ENCODE measurements at regions not wholly inside any gene's neighbourhood (a gene's known extent, or its start where the extent isn't known, plus 50 kb on each side); places are given as distances from the start of the nearest gene placed in this dataset.

DNA sequence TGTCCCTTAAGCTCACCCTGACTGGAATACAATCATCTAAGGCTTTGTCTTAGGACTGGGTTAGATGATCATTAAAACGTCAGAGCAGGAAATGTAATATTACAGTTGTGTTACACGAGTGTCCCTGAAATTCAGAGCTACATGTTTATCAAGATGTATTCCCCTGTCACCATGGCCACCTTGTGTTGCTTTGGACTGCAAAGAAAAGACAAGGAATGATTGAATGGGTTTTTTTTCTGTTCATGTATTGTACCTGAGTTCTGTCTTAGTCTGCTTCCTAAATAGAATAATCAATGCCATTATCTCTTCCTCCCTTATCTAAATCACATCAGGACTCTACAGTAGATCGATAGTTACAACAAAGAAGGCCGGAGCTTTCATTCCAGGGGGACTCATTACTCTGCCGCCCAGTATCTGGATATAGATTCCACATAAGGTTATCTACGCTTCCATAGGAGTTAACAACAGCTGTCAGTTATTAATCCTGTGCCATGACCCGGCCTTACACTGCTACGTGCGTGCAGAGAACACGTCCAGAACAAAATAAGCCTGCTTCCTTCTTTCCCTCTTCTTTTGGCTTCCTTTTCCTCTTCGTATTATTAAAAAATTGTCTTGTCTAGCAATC is 274.1 kb upstream of the SASH1 start:
- H3K9ac ChIP-seq (ENCODE audit: low read depth, low read length), result no peak overlapping the region
- H3K4me1 ChIP-seq (ENCODE audit: control insufficient read depth, insufficient read depth, low read length), result no peaks in the 10 kb centered on the region
- H3K27ac ChIP-seq (ENCODE audit: low read depth, low read length), result no peak overlapping the region

DNA sequence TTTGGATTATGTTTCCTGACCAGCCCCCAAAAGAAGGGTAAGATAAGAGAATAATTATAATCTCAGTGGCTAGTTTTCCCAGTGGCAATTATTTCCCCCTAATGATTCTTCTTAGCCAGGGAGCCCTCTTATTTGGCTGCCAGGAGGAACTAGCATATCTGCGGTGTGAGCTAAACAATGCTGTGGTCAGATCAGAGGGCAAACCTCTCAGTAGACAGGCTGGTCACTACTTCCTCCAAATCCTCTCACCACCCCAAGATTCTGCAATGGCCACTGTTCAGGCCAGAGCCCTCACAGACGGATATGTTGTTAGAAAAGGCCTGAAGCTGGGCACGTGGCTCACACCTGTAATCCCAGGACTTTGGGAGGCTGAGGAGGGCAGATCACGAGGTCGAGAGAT is 273.4 kb upstream of the SASH1 start:
- no peaks in the 10 kb centered on the region for H3K36me3 ChIP-seq (ENCODE audit: control insufficient read depth, insufficient read depth, low read length)
- no peaks in the 10 kb centered on the region for H3K27me3 ChIP-seq (ENCODE audit: control insufficient read depth, insufficient read depth, low read length)
- 0 out of 2 replicates have a peak, but pooled peaks cover 3% of the 10 kb centered on the region for H3K9me3 ChIP-seq (ENCODE audit: control insufficient read depth, insufficient read depth, low read length)
- H3K27ac ChIP-seq (ENCODE audit: low read depth, low read length), result no peak overlapping the region
- H3K9ac ChIP-seq (ENCODE audit: low read depth, low read length), result no peak overlapping the region
- no peak overlapping the region for H3K4me3 ChIP-seq (ENCODE audit: low read depth, low read length)
- H3K4me1 ChIP-seq (ENCODE audit: control insufficient read depth, insufficient read depth, low read length), result no peaks in the 10 kb centered on the region

More for the DNA sequence above, 274.1 kb upstream of the SASH1 start:
- Histone ChIP-seq H3K36me3 (ENCODE audit: control insufficient read depth, insufficient read depth, low read length) (no peaks in the 10 kb centered on the region), H3K9me3 (ENCODE audit: control insufficient read depth, insufficient read depth, low read length) (0 out of 2 replicates have a peak, but pooled peaks cover 3% of the 10 kb centered on the region), H3K27me3 (ENCODE audit: control insufficient read depth, insufficient read depth, low read length) (no peaks in the 10 kb centered on the region), H3K4me3 (ENCODE audit: low read depth, low read length) (no peak overlapping the region)

DNA sequence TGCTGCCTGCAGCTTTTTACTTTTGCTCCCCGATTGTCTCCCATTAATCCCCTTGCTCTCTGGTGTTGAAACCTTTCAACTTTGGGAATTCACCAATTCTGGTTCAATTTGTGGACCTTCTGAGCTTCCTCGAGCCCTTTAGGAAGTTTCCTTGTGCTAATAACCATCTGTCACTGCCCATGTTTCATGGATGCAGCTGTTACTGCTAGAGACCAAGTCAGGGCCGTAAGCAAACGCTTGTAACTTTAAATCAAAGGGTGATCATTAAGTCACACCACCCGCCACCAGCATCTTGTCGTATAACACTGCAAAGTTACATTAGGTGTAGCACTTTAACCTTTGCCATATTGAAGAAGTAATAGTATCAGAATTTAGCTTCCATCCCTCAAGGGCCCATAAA is 268.3 kb upstream of the SASH1 start:
- no peaks in the 10 kb centered on the region for H3K4me1 ChIP-seq (ENCODE audit: control insufficient read depth, insufficient read depth, low read length)
- no peaks in the 10 kb centered on the region for H3K27me3 ChIP-seq (ENCODE audit: control insufficient read depth, insufficient read depth, low read length)
- H3K9ac ChIP-seq (ENCODE audit: low read depth, low read length), result no peak overlapping the region
- H3K27ac ChIP-seq (ENCODE audit: low read depth, low read length), result no peak overlapping the region
- H3K36me3 ChIP-seq (ENCODE audit: control insufficient read depth, insufficient read depth, low read length), result no peaks in the 10 kb centered on the region
- H3K4me3 ChIP-seq (ENCODE audit: low read depth, low read length), result no peak overlapping the region
- 0 out of 2 replicates have a peak, but pooled peaks cover 3% of the 10 kb centered on the region for H3K9me3 ChIP-seq (ENCODE audit: control insufficient read depth, insufficient read depth, low read length)

DNA sequence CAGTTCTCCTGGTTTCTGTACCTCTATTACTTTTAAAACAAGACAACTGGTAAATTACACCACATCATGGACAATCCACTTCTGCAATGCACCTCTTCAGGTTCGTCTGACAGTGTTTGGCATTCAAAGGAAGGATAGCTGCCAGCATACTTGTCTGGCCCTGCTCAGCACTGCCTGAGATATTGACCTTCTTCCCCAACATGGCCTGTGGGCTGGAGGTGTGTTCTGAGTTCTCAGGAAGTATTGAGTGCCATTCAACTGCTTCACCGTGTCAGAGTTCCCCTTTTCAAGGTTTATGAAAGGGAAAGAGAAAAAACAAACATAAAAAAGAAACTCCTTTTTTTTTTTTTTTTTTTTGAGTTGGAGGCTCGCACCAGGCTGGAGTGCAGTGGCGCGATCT is 267.9 kb upstream of the SASH1 start:
- H3K27ac ChIP-seq (ENCODE audit: low read depth, low read length), result no peak overlapping the region

DNA sequence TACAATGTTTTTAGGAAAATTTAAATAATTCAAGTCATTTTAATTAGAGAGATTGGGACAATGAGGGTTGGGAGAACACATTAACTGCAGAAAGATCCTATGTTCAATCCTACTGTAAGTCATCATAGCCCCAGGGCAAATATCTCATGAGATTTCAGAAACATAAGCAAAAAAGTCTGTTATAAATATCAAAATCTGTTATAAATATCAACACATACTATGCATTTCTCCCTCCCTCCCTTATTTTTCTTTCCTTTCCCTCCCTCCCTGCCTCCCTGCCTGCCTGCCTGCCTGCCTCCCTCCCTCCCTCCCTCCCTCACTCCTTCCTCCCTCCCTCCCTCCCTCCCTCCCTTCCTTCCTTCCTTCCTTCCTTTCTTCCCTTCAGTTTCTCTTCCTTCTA is 267.3 kb upstream of the SASH1 start:
- H3K36me3 ChIP-seq (ENCODE audit: control insufficient read depth, insufficient read depth, low read length), result no peaks in the 10 kb centered on the region
- H3K9ac ChIP-seq (ENCODE audit: low read depth, low read length), result no peak overlapping the region
- H3K27me3 ChIP-seq (ENCODE audit: control insufficient read depth, insufficient read depth, low read length), result no peaks in the 10 kb centered on the region
- 0 out of 2 replicates have a peak, but pooled peaks cover 3% of the 10 kb centered on the region for H3K9me3 ChIP-seq (ENCODE audit: control insufficient read depth, insufficient read depth, low read length)
- H3K4me3 ChIP-seq (ENCODE audit: low read depth, low read length), result no peak overlapping the region
- no peaks in the 10 kb centered on the region for H3K4me1 ChIP-seq (ENCODE audit: control insufficient read depth, insufficient read depth, low read length)
- no peak overlapping the region for H3K27ac ChIP-seq (ENCODE audit: low read depth, low read length)

More for the DNA sequence above, 267.9 kb upstream of the SASH1 start:
- Histone ChIP-seq H3K9me3 (ENCODE audit: control insufficient read depth, insufficient read depth, low read length) (0 out of 2 replicates have a peak, but pooled peaks cover 3% of the 10 kb centered on the region), H3K9ac (ENCODE audit: low read depth, low read length) (no peak overlapping the region), H3K4me1 (ENCODE audit: control insufficient read depth, insufficient read depth, low read length) (no peaks in the 10 kb centered on the region), H3K36me3 (ENCODE audit: control insufficient read depth, insufficient read depth, low read length) (no peaks in the 10 kb centered on the region), H3K4me3 (ENCODE audit: low read depth, low read length) (no peak overlapping the region), H3K27me3 (ENCODE audit: control insufficient read depth, insufficient read depth, low read length) (no peaks in the 10 kb centered on the region)

DNA sequence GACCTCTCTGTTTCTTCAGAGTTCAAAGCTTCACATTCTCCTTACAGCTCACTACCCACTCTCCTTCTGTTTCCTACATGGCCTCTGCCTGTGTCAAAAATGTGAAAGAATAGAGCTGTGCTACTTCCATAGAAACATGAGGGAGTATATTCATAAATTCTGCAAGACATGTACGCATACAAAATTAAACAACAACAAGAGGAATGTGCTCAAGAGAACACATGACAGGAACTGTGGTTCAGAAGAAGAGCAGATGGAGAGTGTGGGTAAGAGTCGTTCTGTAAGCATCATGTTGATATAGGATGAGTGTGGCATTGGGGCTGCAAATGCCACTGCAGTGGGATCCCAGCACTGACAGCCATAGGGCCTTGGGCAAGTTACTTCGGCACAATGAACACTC is 266.6 kb upstream of the SASH1 start:
- H3K4me1 ChIP-seq (ENCODE audit: control insufficient read depth, insufficient read depth, low read length), result no peaks in the 10 kb centered on the region
- H3K4me3 ChIP-seq (ENCODE audit: low read depth, low read length), result no peak overlapping the region
- H3K9ac ChIP-seq (ENCODE audit: low read depth, low read length), result no peak overlapping the region
- H3K9me3 ChIP-seq (ENCODE audit: control insufficient read depth, insufficient read depth, low read length), result 0 out of 2 replicates have a peak, but pooled peaks cover 3% of the 10 kb centered on the region
- H3K27me3 ChIP-seq (ENCODE audit: control insufficient read depth, insufficient read depth, low read length), result no peaks in the 10 kb centered on the region
- no peak overlapping the region for H3K27ac ChIP-seq (ENCODE audit: low read depth, low read length)
- no peaks in the 10 kb centered on the region for H3K36me3 ChIP-seq (ENCODE audit: control insufficient read depth, insufficient read depth, low read length)

DNA sequence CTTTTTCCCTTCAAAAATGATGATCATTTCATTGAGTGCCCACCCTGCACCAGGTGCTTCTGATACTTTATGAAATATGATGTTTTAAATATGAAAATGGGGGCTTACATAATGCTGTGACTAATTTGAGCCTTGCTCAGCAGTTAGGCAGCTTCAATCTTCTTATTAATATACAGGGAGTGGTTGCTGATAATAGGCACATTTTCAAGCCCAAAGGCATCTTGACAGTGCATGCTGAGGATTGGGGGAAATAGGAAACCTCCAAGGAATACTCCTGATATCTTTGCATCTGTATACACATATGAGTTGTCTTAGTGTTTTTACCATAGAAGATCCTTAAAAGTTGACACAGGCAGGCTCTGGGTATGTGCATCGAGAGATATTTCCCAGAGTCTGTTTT is 262.3 kb upstream of the SASH1 start:
- Histone ChIP-seq H3K27me3 (ENCODE audit: control insufficient read depth, insufficient read depth, low read length) (no peaks in the 10 kb centered on the region), H3K9ac (ENCODE audit: low read depth, low read length) (no peak overlapping the region), H3K9me3 (ENCODE audit: control insufficient read depth, insufficient read depth, low read length) (no peaks in the 10 kb centered on the region), H3K4me3 (ENCODE audit: low read depth, low read length) (no peak overlapping the region), H3K36me3 (ENCODE audit: control insufficient read depth, insufficient read depth, low read length) (no peaks in the 10 kb centered on the region), H3K4me1 (ENCODE audit: control insufficient read depth, insufficient read depth, low read length) (0 out of 2 replicates have a peak, but pooled peaks cover 3% of the 10 kb centered on the region), H3K27ac (ENCODE audit: low read depth, low read length) (no peak overlapping the region)

DNA sequence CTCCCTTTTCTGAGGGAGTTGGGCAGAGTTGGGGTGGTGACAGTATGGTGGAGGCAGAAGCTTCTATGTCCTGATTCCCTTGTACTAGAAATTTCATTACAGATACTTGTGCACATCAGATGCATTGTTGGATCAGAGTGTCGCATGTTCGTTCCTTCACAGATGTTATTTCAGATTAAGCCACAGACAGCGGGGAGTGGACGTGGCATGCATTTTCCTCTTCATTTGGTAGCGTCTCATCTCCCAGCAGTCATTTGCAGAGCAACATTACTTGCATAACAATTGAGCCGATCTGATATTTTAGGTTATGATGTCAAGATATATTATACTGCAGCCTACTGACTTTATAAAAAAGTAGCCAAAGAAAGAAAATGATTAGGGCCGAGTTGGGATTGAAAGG is 261.6 kb upstream of the SASH1 start:
- no peak overlapping the region for H3K4me3 ChIP-seq (ENCODE audit: low read depth, low read length)
- H3K27me3 ChIP-seq (ENCODE audit: control insufficient read depth, insufficient read depth, low read length), result no peaks in the 10 kb centered on the region
- no peak overlapping the region for H3K27ac ChIP-seq (ENCODE audit: low read depth, low read length)
- no peaks in the 10 kb centered on the region for H3K9me3 ChIP-seq (ENCODE audit: control insufficient read depth, insufficient read depth, low read length)
- H3K9ac ChIP-seq (ENCODE audit: low read depth, low read length), result no peak overlapping the region
- H3K4me1 ChIP-seq (ENCODE audit: control insufficient read depth, insufficient read depth, low read length), result 0 out of 2 replicates have a peak, but pooled peaks cover 3% of the 10 kb centered on the region
- H3K36me3 ChIP-seq (ENCODE audit: control insufficient read depth, insufficient read depth, low read length), result no peaks in the 10 kb centered on the region

DNA sequence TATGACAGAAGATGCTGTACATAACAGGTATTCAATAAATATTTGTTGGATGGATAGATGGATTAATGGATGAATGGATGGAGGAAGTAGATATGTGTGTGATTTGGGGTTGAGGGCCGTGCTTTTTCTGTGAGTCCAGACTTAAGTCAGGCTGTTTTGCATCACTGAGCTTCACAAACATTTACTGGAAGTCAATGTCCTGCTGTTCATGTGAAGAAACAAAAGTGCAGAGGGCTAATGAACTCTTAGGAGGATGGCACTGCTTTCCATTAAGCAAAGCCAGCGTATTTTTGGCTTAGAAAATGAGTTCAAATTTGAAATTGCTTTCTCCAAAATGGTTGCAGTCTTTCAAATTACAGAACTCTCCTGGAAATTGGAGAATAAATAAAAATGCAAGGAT is 260.6 kb upstream of the SASH1 start:
- no peak overlapping the region for H3K4me3 ChIP-seq (ENCODE audit: low read depth, low read length)
- no peaks in the 10 kb centered on the region for H3K27me3 ChIP-seq (ENCODE audit: control insufficient read depth, insufficient read depth, low read length)
- H3K27ac ChIP-seq (ENCODE audit: low read depth, low read length), result no peak overlapping the region
- H3K4me1 ChIP-seq (ENCODE audit: control insufficient read depth, insufficient read depth, low read length), result 0 out of 2 replicates have a peak, but pooled peaks cover 3% of the 10 kb centered on the region
- H3K9me3 ChIP-seq (ENCODE audit: control insufficient read depth, insufficient read depth, low read length), result no peaks in the 10 kb centered on the region
- no peaks in the 10 kb centered on the region for H3K36me3 ChIP-seq (ENCODE audit: control insufficient read depth, insufficient read depth, low read length)
- no peak overlapping the region for H3K9ac ChIP-seq (ENCODE audit: low read depth, low read length)

DNA sequence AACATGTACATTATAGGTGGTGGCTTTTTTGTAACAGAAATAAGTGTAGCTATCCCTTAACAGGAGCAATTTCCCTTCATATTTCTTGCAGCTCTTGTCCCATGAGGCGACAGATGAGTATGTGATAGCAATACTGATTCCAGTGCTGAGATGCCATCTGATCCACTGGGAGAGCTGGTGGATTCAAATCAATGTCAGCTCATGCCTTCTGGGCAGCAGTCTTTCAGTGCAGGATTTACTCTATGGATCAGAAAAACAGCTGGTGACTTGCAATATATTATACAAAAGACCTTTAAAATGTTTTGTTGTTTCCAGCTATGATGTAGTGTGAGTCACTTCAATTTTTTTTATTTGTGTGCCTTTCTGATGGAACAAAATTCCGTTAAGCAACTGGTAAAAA is 259.9 kb upstream of the SASH1 start:
- no peak overlapping the region for H3K9ac ChIP-seq (ENCODE audit: low read depth, low read length)
- no peaks in the 10 kb centered on the region for H3K9me3 ChIP-seq (ENCODE audit: control insufficient read depth, insufficient read depth, low read length)
- H3K36me3 ChIP-seq (ENCODE audit: control insufficient read depth, insufficient read depth, low read length), result no peaks in the 10 kb centered on the region
- no peak overlapping the region for H3K4me3 ChIP-seq (ENCODE audit: low read depth, low read length)
- no peak overlapping the region for H3K27ac ChIP-seq (ENCODE audit: low read depth, low read length)
- no peaks in the 10 kb centered on the region for H3K27me3 ChIP-seq (ENCODE audit: control insufficient read depth, insufficient read depth, low read length)
- H3K4me1 ChIP-seq (ENCODE audit: control insufficient read depth, insufficient read depth, low read length), result 0 out of 2 replicates have a peak, but pooled peaks cover 3% of the 10 kb centered on the region

DNA sequence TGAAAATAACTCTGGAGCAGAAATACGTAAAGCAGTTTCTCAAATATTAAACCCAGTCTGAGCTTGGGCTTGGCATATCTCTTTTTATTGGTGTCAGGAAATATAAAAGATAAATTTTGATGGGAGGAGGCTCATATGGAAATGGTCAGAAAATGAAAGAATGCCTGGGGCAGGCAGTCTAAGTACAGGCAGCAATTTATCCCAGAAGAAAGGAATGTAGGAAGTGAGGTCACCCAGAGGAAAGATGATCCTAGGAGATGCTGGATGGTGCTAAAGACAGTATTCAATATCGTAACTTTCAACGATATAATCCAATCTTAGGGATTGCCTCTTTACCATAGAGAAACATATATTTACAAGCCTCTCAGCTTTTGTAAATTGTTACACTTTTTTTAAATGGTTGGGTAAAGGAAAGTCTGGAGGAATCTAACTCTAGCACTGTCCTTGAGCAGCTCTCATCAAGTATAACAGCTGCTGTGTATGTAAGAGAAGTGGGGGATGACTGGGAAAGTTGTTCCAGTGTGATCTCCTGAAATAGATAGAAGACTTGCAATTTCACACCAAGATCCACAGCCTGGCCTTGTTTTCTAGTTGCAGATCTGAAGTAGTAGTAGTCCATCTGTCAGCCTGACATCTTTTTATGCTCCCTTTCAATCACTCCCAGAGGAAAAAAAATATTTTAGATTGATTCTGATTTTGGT is 256.9 kb upstream of the SASH1 start:
- H3K4me3 ChIP-seq (ENCODE audit: low read depth, low read length), result no peak overlapping the region
- no peak overlapping the region for H3K9ac ChIP-seq (ENCODE audit: low read depth, low read length)
- no peaks in the 10 kb centered on the region for H3K27me3 ChIP-seq (ENCODE audit: control insufficient read depth, insufficient read depth, low read length)
- no peaks in the 10 kb centered on the region for H3K36me3 ChIP-seq (ENCODE audit: control insufficient read depth, insufficient read depth, low read length)
- H3K27ac ChIP-seq (ENCODE audit: low read depth, low read length), result no peak overlapping the region
- no peaks in the 10 kb centered on the region for H3K9me3 ChIP-seq (ENCODE audit: control insufficient read depth, insufficient read depth, low read length)
- H3K4me1 ChIP-seq (ENCODE audit: control insufficient read depth, insufficient read depth, low read length), result 0 out of 2 replicates have a peak, but pooled peaks cover 3% of the 10 kb centered on the region
